Embryonic facial prominence (tissue), 1 donor: ENCODE measurements at regions not wholly inside any gene's neighbourhood (a gene's known extent, or its start where the extent isn't known, plus 50 kb on each side); places are given as distances from the start of the nearest gene placed in this dataset.

Source experiments
- DNase-seq: peaks from one replicate; pipeline ENCODE4 v3.0.0-alpha.2; 2016; ENCODE audit errors: extremely low spot score

DNA sequence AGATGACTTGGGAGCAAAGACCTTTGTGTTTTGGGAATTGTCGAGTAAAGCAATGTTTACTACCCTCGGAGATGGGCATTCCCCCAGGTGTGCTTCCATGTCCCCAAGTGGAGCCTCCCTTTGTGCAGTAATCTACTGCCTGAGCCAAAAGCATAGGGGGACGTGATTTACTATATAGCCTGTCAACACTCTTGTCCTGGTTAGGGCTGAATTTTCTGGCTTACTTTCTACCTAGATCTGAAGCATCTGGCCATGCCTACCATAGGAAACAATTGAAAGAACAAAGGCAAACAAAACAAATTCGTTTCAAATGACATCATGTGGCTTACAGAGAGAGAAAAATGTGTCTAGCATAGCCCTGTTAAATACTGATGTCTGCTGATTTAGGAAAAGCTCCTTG, 350.6 kb downstream of the SAMD5 start:
- DNase-seq = no peak

GRCh38 chr6:147861696-147862095, 353.2 kb downstream of the SAMD5 start:
- DNase-seq = no peak

- no peak for DNase-seq
Observed at GRCh38 chr6:147867433-147868226, 359.1 kb downstream of the SAMD5 start.

GRCh38 chr6:147868427-147869190, 360.1 kb downstream of the SAMD5 start:
- no peak for DNase-seq

DNA sequence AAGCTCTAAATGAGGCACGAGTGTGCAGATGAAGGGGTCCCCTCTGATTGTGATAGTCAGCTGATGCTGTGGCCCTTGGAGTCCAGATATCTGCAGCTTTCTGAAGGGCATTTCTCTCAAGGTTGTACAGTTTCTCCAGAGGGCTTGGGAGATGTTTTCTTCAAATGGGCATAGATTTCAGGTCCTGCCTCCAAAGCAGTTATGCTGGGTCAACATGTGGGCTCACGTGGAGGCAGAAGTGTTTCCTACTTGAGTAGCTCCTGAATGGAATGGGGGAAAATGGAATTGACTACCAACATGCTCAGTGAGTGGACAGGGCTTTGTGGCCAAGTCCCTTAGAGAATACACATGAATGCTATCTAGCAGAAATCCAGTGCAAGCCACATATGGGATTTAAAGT, 360.7 kb downstream of the SAMD5 start:
- no peak for DNase-seq

GRCh38 chr6:147869869-147870268, 361.4 kb downstream of the SAMD5 start:
- no peak for DNase-seq

DNA sequence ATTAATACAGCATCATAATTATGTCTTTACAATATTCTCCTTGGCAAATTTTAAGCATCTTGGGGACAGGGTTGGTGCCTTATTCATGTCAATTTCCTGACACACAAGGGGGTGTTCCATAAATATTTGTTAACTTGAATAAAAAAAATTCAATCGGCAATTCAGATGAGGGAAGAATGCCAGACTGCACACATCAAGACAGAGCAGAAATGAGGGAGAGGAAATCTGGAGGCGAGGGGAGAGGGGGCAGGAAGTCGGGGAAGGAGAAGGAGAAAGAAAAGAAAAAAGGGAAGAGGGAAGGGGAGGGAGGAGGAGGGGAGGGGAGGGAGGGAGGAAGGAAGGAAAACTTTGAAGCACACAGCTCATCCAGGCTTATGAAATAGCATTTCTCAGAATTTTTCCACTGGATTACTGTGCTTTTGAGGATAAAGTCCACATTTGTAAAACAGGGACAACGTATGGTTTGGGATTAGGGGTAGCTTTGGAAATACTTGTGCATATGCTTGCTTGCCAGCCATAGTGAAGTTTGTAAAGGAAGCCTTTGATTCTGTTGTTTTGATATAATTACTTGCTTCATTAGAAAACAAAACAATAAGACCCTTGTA, 362.1 kb downstream of the SAMD5 start:
- DNase-seq = no peak

- no peak for DNase-seq
Observed at GRCh38 chr6:147872002-147872401, 363.5 kb downstream of the SAMD5 start.

DNA sequence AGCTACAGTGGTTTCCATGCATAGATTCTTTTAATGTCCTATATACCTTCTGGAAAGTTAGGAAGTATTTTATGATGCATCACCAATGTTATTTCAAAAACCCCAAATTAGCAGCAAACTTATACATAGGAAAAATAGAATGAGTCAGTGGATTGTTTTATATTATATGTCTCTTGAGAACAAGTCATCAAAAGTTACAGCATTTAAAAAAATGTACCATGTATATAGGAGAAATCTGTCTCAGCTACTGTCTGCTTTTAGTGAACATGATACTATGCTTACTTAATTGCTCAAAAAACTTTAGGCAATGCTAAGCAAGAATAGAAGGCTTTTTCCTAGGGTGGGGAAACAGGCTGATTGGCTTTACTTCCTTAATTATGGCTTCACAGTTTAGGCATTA, 365.3 kb downstream of the SAMD5 start:
- no peak for DNase-seq

DNA sequence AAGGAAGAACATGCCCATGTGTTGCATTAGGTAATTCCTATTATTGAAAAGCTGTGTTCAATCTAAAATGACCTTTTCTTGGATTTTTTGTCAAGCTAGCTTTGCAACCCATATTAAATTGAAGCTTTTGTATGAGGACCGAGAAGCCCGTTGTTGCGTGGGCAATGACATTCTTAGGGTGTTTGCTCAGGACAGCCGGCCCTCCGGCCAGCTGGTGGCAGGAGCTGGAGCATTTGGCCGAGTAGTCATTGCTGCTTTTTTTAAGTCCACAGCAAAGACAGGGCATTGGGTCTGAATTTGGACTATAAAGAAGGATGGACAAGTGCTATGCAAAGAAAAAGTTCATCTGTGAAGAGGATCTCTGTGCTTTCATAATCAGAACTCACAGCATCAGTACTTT, 365.8 kb downstream of the SAMD5 start:
- no peak for DNase-seq

GRCh38 chr6:147879031-147879580, 370.6 kb downstream of the SAMD5 start:
- no peak for DNase-seq

DNA sequence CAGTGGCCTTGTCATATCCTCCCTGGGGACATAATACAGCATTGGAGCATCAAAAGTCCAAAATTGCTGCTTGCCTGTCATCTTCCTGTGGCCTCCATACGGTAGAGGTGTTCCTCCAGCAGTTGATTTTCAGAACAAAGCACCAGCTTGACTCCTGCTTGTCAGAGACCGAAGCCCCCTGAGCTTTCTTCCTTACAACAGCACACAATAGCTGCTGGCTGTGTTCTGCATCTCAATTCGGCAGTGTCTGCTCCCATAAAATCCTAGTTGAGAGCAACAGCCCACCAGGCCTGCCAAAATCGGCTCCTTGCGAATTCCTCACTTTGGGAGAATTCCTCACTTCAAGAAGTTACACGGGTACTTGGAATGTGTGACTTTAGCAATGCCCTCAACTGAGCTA, 372.9 kb downstream of the SAMD5 start:
- no peak for DNase-seq

DNA sequence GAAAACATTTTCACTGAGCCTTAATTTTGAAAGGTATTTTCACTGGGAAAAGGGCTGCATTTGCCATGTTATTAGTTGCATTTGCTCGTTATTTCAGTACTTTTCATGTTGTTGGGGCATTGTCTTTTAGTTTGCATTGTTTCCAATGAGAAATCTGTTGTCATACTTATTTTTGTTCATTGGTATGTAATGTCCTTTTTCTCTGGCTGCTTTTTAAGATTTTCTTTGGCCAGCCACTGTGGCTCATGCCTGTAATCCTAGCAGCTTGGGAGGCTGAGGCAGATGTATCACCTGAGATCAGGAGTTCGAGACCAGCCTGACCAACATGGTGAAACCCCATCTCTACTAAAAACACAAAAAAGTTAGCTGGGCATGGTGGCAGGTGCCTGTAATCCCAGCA, 379.9 kb downstream of the SAMD5 start:
- no peak for DNase-seq

DNA sequence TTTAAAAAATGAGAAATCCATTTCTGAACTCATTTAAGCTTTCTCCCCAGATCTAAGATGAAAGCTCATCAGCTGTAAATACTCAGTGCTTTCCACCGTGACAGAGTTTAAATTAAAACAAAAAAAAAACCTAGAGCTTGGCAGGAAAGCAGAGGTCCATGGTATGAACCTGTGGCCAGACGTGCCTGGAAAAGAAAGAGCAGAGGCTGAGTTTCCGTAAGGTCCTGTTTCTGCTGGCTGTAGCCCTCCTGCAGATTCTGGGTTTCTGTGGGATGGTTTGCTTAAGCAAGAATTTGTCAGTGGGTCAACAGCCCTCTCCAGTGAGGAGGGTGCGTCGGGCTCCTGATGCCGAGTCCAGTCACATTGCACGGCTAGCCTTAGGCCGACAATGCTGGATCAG, 383.2 kb downstream of the SAMD5 start:
- DNase-seq = no peak

DNA sequence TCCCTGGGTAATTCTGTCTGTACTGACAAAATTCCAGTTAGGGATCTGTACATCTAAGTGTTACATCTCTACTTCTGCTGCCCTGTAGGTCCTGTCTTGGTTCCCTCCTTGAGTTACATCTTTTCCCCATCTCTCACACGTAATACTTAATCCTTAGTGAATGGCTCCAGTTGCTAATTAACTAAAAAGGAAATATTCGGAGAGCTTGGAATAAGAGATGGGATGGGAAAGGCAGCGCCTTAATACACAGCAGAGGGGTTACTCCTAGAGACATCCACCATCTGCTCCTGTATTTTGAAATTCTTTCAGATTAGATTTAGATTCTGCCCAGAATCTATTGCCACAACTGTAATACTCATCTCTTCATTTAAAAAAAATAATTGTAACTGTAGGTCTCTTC, 384.0 kb downstream of the SAMD5 start:
- DNase-seq = no peak

DNA sequence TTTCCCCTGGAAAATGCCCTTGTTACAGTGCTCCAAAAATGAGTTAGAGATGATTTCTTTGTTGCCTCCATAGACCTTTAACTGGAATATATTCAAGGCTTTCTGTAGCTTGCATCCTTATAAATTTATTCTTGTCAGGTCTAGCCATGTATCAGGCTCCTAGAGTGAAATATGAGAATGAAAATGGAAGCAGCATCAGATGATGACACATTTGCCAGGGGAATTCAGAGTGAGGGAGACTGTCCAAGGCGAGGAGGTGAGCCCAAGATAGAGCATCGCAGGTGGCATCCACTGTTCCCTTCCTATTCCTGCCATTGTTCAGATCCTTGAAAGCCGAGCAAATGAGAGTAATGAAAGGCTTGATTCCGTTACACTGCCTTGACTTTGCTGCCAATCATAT, 386.8 kb downstream of the SAMD5 start:
- DNase-seq = no peak

DNA sequence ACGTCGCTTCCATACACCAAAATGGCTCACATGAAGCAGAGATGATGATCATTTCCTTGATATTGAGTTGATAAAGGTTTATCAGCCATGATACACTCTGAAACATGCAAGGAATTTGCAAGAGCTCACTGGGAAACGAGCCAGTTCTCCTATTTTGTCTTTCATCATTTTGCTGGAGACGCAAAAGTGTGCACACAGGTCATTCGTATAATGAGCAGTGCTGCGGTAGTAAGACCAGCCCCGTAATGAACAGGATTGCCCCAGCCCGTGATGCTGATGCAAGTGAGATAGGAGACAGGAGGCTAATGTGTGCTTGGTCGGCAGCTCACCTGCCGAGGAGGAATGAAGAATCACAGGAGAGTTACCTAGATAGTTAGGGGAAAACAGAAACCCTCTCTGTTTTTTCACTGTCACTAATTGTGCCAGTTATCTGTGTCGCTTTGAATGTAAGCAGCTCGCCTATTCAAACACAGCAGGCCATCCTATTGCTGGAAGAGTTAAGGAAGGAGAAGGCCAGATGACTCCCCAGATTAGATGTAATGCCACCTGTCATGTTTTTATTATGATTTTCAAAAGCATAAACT, 391.8 kb downstream of the SAMD5 start:
- DNase-seq = no peak

DNA sequence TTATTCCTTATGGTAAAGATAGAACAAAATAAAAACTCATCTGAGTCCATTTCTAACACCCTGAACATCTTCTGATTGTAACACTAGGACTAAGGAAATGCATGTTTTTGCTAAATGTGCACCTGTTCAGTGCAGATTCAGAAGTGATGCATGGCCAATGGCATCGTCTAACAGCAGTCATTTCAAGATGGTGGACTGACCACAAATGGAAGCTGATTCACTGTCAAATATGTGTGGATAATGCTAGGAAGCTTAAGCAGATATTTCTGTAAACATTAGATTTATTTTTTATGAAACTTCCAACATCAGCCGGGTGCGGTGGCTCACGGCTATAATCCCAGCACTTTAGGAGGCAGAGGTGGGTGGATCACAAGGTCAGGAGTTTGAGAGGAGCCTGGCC, 394.8 kb downstream of the SAMD5 start:
- DNase-seq = no peak

GRCh38 chr6:147903931-147904330, 395.4 kb downstream of the SAMD5 start:
- DNase-seq = no peak

- no peak for DNase-seq
Observed at GRCh38 chr6:147904416-147904815, 395.9 kb downstream of the SAMD5 start.

GRCh38 chr6:147905711-147906110, 397.2 kb downstream of the SAMD5 start:
- DNase-seq = no peak

DNA sequence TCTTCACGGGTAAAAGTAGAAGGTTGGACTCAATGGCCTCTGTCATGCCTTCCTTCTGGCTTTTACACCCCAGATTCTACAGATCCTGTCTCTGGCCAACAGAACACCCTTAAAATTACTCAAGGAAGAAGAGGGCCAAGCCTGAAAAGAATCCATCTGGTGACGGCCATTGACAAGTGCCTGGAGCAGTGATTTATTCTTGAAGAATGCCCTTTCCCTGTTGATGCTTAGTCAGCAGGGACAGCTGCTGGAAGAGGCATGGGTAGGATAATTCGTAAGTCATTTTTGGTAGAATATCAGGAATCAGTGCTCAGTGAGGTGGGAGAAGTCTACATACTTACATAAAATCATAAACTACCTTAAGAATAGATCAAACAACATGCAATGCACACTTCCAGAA, 397.9 kb downstream of the SAMD5 start:
- no peak for DNase-seq
